ENCODE measurements at regions not wholly inside any gene's neighbourhood (a gene's known extent, or its start where the extent isn't known, plus 50 kb on each side); places are given as distances from the start of the nearest gene placed in this dataset.

- Histone ChIP-seq H3K27ac (ENCODE audit: low read depth, low read length) (no peak overlapping the region), H3K4me1 (ENCODE audit: insufficient read depth, low read length) (peaks cover 3% of the 10 kb centered on the region; the same call in 1 of the 2 replicates), H3K9ac (ENCODE audit: low read depth, low read length) (no peak overlapping the region), H3K4me3 (ENCODE audit: low read length) (no peak overlapping the region), H3K36me3 (ENCODE audit: insufficient read depth, low read length) (no peaks in the 10 kb centered on the region), H3K9me3 (ENCODE audit: insufficient read depth, low read depth, low read length) (no peaks in the 10 kb centered on the region), H3K27me3 (ENCODE audit: insufficient read depth, low read length) (no peaks in the 10 kb centered on the region)
- WGBS: 100% methylated on average over 1 of the region's 1 CpG
Measured at GRCh38 chr3:34571714-34572113, 773.3 kb downstream of the PDCD6IP start.

DNA sequence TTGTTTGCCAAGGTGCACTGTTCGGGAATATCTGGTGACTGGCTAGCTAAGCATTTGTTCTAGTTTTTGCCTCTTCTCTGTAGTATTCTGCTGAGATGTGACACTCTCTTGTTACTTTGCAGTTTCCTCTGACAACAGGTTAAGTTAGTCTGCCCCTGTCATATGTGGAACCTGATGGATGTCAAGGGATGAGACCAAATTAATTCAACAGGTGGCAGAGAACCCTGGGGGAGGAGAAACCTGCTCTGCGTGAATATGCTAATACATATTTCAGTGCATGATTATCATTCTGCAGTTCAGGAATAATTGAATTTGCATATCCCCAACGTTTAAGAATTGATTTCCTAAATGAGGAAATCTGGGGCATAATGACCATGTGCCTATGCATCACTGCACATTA lies 777.3 kb downstream of the PDCD6IP start:
- Histone ChIP-seq H3K4me1 (ENCODE audit: insufficient read depth, low read length) (no peaks in the 10 kb centered on the region), H3K9ac (ENCODE audit: low read depth, low read length) (no peak overlapping the region), H3K36me3 (ENCODE audit: insufficient read depth, low read length) (no peaks in the 10 kb centered on the region), H3K27me3 (ENCODE audit: insufficient read depth, low read length) (no peaks in the 10 kb centered on the region), H3K4me3 (ENCODE audit: low read length) (no peak overlapping the region), H3K27ac (ENCODE audit: low read depth, low read length) (no peak overlapping the region), H3K9me3 (ENCODE audit: insufficient read depth, low read depth, low read length) (no peaks in the 10 kb centered on the region)
- WGBS: 86% methylated on average over 3 of the region's 3 CpGs

- H3K36me3 ChIP-seq (ENCODE audit: insufficient read depth, low read length): no peaks in the 10 kb centered on the region
- no peak overlapping the region for H3K4me3 ChIP-seq (ENCODE audit: low read length)
- H3K27ac ChIP-seq (ENCODE audit: low read depth, low read length): no peak overlapping the region
- H3K27me3 ChIP-seq (ENCODE audit: insufficient read depth, low read length): no peaks in the 10 kb centered on the region
- H3K9ac ChIP-seq (ENCODE audit: low read depth, low read length): no peak overlapping the region
- H3K4me1 ChIP-seq (ENCODE audit: insufficient read depth, low read length): no peaks in the 10 kb centered on the region
- H3K9me3 ChIP-seq (ENCODE audit: insufficient read depth, low read depth, low read length): peaks cover 20% of the 10 kb centered on the region
Measured at GRCh38 chr3:34582055-34582454, 783.6 kb downstream of the PDCD6IP start.

DNA sequence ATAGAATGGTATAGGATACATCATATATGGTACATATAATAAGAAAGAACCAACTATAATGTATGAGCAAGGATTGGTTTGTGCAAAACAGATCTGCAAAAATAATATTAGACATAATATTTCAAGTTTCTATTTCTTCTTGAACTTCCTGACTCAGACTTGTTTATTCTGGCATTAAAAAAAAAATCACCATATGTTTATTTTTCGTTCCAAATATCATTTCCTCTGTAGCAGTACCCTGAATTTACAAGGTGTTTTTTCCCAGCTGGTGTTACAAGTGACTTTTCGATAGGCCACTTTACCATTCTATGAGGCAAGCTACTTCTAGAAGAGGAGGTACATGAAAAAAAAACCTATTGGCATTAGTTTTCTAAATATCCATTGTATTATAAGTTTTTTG lies 785.0 kb downstream of the PDCD6IP start:
- H3K4me1 ChIP-seq (ENCODE audit: insufficient read depth, low read length): no peaks in the 10 kb centered on the region
- 92% methylated on average over 2 of the region's 2 CpGs for WGBS
- H3K27ac ChIP-seq (ENCODE audit: low read depth, low read length): no peak overlapping the region
- H3K4me3 ChIP-seq (ENCODE audit: low read length): no peak overlapping the region
- H3K9me3 ChIP-seq (ENCODE audit: insufficient read depth, low read depth, low read length): peaks cover 31% of the 10 kb centered on the region
- no peak overlapping the region for H3K9ac ChIP-seq (ENCODE audit: low read depth, low read length)
- no peaks in the 10 kb centered on the region for H3K36me3 ChIP-seq (ENCODE audit: insufficient read depth, low read length)
- H3K27me3 ChIP-seq (ENCODE audit: insufficient read depth, low read length): no peaks in the 10 kb centered on the region

GRCh38 chr3:34584971-34585370 lies 786.5 kb downstream of the PDCD6IP start:
- H3K4me3 ChIP-seq (ENCODE audit: low read length): no peak overlapping the region
- 88% methylated on average over 1 of the region's 1 CpG for WGBS
- H3K9ac ChIP-seq (ENCODE audit: low read depth, low read length): no peak overlapping the region
- H3K27ac ChIP-seq (ENCODE audit: low read depth, low read length): no peak overlapping the region
- peaks cover 32% of the 10 kb centered on the region for H3K9me3 ChIP-seq (ENCODE audit: insufficient read depth, low read depth, low read length)
- no peaks in the 10 kb centered on the region for H3K27me3 ChIP-seq (ENCODE audit: insufficient read depth, low read length)
- no peaks in the 10 kb centered on the region for H3K4me1 ChIP-seq (ENCODE audit: insufficient read depth, low read length)
- H3K36me3 ChIP-seq (ENCODE audit: insufficient read depth, low read length): no peaks in the 10 kb centered on the region

- 90% methylated on average over 2 of the region's 2 CpGs for WGBS
- Histone ChIP-seq H3K9ac (ENCODE audit: low read depth, low read length) (no peak overlapping the region), H3K4me3 (ENCODE audit: low read length) (no peak overlapping the region)
Measured at GRCh38 chr3:34599595-34599994, 801.2 kb downstream of the PDCD6IP start.

DNA sequence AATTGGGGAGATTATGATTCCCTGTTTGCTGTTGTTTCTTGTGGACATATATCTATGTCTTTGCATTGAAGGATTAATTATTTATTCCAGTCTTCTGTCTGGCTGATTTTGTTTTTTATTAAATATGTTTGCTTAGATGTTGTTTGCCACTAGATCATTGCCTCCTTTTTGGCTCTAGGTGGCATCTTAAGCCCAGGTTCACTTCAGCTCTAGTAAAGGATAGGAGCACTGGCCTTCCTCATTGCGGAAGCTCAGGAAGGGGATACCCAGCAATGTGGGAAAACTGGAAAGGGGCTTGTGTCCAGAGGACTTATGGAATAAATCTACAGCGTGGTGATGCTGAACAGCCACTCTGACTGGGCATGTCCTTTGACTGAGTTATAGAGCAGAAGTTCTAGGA lies 821.6 kb downstream of the PDCD6IP start:
- WGBS: 81% methylated on average over 2 of the region's 2 CpGs
- Histone ChIP-seq H3K4me3 (ENCODE audit: low read length) (no peak overlapping the region), H3K9ac (ENCODE audit: low read depth, low read length) (no peak overlapping the region), H3K27me3 (ENCODE audit: insufficient read depth, low read length) (no peaks in the 10 kb centered on the region), H3K4me1 (ENCODE audit: insufficient read depth, low read length) (no peaks in the 10 kb centered on the region), H3K27ac (ENCODE audit: low read depth, low read length) (no peak overlapping the region), H3K36me3 (ENCODE audit: insufficient read depth, low read length) (no peaks in the 10 kb centered on the region), H3K9me3 (ENCODE audit: insufficient read depth, low read depth, low read length) (no peaks in the 10 kb centered on the region)

More at GRCh38 chr3:34599595-34599994, 801.2 kb downstream of the PDCD6IP start:
- H3K27ac ChIP-seq (ENCODE audit: low read depth, low read length): no peak overlapping the region
- H3K4me1 ChIP-seq (ENCODE audit: insufficient read depth, low read length): no peaks in the 10 kb centered on the region
- H3K9me3 ChIP-seq (ENCODE audit: insufficient read depth, low read depth, low read length): no peaks in the 10 kb centered on the region
- H3K27me3 ChIP-seq (ENCODE audit: insufficient read depth, low read length): no peaks in the 10 kb centered on the region
- no peaks in the 10 kb centered on the region for H3K36me3 ChIP-seq (ENCODE audit: insufficient read depth, low read length)

GRCh38 chr3:34626699-34627098 lies 828.3 kb downstream of the PDCD6IP start:
- Histone ChIP-seq H3K9me3 (ENCODE audit: insufficient read depth, low read depth, low read length) (no peaks in the 10 kb centered on the region), H3K4me1 (ENCODE audit: insufficient read depth, low read length) (no peaks in the 10 kb centered on the region), H3K4me3 (ENCODE audit: low read length) (no peak overlapping the region), H3K27me3 (ENCODE audit: insufficient read depth, low read length) (no peaks in the 10 kb centered on the region), H3K9ac (ENCODE audit: low read depth, low read length) (no peak overlapping the region), H3K27ac (ENCODE audit: low read depth, low read length) (no peak overlapping the region), H3K36me3 (ENCODE audit: insufficient read depth, low read length) (no peaks in the 10 kb centered on the region)

DNA sequence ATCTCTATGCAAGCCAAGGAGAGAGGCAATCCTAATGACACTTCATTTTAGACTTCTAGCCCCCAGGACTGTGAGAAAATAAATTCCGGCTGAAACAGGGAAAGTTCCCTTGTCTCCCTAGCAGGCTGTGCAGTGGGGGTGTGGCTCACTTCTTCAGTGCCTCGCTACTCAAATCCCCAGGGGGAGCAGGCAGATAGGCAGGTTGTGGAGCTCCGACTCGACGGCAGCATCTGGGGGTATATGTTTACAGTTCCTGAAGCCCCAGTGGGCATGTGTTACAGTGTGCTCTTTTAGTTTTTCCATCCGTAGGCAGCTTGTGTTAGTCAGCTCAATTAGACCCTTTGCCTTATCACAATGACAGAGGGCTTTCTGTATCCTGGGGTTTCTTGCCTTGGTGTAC lies 836.5 kb downstream of the PDCD6IP start:
- Histone ChIP-seq H3K27me3 (ENCODE audit: insufficient read depth, low read length) (no peaks in the 10 kb centered on the region), H3K9ac (ENCODE audit: low read depth, low read length) (no peak overlapping the region), H3K27ac (ENCODE audit: low read depth, low read length) (no peak overlapping the region), H3K4me1 (ENCODE audit: insufficient read depth, low read length) (0 out of 2 replicates have a peak, but pooled peaks cover 2% of the 10 kb centered on the region), H3K36me3 (ENCODE audit: insufficient read depth, low read length) (no peaks in the 10 kb centered on the region), H3K4me3 (ENCODE audit: low read length) (no peak overlapping the region), H3K9me3 (ENCODE audit: insufficient read depth, low read depth, low read length) (no peaks in the 10 kb centered on the region)
- 95% methylated on average over 6 of the region's 6 CpGs for WGBS

GRCh38 chr3:34635352-34635850 lies 837.0 kb downstream of the PDCD6IP start:
- 90% methylated on average over 11 of the region's 11 CpGs for WGBS
- Histone ChIP-seq H3K9me3 (ENCODE audit: insufficient read depth, low read depth, low read length) (no peaks in the 10 kb centered on the region), H3K9ac (ENCODE audit: low read depth, low read length) (no peak overlapping the region), H3K4me1 (ENCODE audit: insufficient read depth, low read length) (0 out of 2 replicates have a peak, but pooled peaks cover 5% of the 10 kb centered on the region), H3K27me3 (ENCODE audit: insufficient read depth, low read length) (no peaks in the 10 kb centered on the region), H3K36me3 (ENCODE audit: insufficient read depth, low read length) (no peaks in the 10 kb centered on the region), H3K27ac (ENCODE audit: low read depth, low read length) (no peak overlapping the region), H3K4me3 (ENCODE audit: low read length) (no peak overlapping the region)

- Histone ChIP-seq H3K4me1 (ENCODE audit: insufficient read depth, low read length) (peaks cover 5% of the 10 kb centered on the region; the same call in 1 of the 2 replicates), H3K27me3 (ENCODE audit: insufficient read depth, low read length) (no peaks in the 10 kb centered on the region), H3K36me3 (ENCODE audit: insufficient read depth, low read length) (no peaks in the 10 kb centered on the region), H3K27ac (ENCODE audit: low read depth, low read length) (no peak overlapping the region), H3K4me3 (ENCODE audit: low read length) (no peak overlapping the region), H3K9ac (ENCODE audit: low read depth, low read length) (no peak overlapping the region), H3K9me3 (ENCODE audit: insufficient read depth, low read depth, low read length) (peaks cover 9% of the 10 kb centered on the region; the same call in 1 of the 2 replicates)
- WGBS: 88% methylated on average over 4 of the region's 5 CpGs
Measured at GRCh38 chr3:34646911-34647460, 848.6 kb downstream of the PDCD6IP start.

DNA sequence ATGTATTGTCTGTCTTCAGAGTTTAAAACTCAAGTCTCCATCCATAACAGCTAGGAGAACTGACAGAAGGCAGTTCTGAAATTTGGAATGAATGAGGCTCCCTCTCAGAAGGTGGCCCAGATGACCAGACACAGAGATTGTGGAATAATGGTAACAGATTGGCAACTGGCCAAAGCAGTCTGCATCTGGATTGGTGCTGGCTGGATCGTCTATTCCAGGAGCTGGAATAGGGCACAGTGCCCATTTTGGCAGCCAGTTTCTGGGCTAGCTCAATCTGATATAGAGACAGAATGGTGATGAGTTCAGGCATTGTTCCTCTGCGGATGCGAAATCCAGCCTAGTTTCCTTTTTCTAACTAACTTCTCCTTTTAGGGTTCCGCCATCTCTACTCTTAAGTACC lies 851.7 kb downstream of the PDCD6IP start:
- no peaks in the 10 kb centered on the region for H3K27me3 ChIP-seq (ENCODE audit: insufficient read depth, low read length)
- H3K27ac ChIP-seq (ENCODE audit: low read depth, low read length): no peak overlapping the region
- no peak overlapping the region for H3K4me3 ChIP-seq (ENCODE audit: low read length)
- no peaks in the 10 kb centered on the region for H3K36me3 ChIP-seq (ENCODE audit: insufficient read depth, low read length)
- no peak overlapping the region for H3K9ac ChIP-seq (ENCODE audit: low read depth, low read length)
- no peaks in the 10 kb centered on the region for H3K9me3 ChIP-seq (ENCODE audit: insufficient read depth, low read depth, low read length)
- 98% methylated on average over 4 of the region's 4 CpGs for WGBS
- H3K4me1 ChIP-seq (ENCODE audit: insufficient read depth, low read length): peaks cover 5% of the 10 kb centered on the region; the same call in 1 of the 2 replicates

Data from HUES64 (cell line).